Rectal smooth muscle tissue (tissue), 1 donor: ENCODE measurements at regions not wholly inside any gene's neighbourhood (a gene's known extent, or its start where the extent isn't known, plus 50 kb on each side); places are given as distances from the start of the nearest gene placed in this dataset.

ENCODE experiments used
- H3K27ac ChIP-seq: one replicate; pipeline ENCODE4 v1.7.0; 2013; ENCODE audit warnings: low read depth, low read length, inconsistent platforms
- H3K27me3 ChIP-seq: one replicate; pipeline ENCODE4 v1.7.0; 2013; ENCODE audit warnings: low read length; ENCODE audit not compliant: control insufficient read depth, insufficient read depth
- H3K36me3 ChIP-seq: one replicate; pipeline ENCODE4 v1.7.0; 2013; ENCODE audit warnings: low read length; ENCODE audit not compliant: control insufficient read depth, insufficient read depth
- H3K4me1 ChIP-seq: one replicate; pipeline ENCODE4 v1.7.0; 2013; ENCODE audit warnings: low read length; ENCODE audit not compliant: control insufficient read depth, insufficient read depth
- H3K4me3 ChIP-seq: one replicate; pipeline ENCODE4 v1.7.0; 2013; ENCODE audit warnings: low read length
- H3K9ac ChIP-seq: one replicate; pipeline ENCODE4 v1.7.0; 2013; ENCODE audit warnings: low read length

DNA sequence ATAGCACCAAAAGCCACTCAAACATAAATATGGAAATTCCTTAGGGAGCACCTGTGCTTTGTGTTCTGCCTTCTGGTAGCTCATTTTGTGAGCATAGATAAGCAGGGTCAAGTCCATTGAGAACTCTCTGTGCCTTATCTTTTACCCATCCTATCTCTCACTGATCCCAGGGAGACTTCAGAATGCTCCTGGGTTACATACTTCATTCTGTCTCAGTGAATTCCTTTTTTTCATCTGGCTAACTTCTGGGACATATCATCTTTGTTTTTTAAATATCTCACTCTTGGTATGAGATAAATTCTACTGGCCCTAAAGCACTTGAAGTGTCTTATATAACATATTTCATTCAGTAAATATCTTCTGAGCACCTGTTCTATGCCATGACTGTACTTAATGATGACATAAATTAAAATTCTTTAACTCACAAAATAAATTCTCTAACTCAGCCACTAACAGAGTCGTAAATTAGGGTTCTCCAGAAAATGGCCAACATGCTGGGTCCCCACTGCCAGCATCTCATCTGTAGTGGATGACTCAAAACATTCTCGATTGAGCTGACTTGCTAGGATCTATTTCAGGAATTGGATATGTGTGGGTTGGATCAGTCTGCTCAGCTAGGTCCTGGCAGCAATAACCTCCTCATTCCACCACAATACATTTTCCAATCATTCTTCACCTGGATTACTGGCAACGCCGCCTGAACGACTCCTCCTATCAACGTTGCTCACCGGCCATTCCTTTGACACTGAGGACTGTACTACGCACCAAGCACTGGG lies 170.2 kb downstream of the FOXO1 start:
- H3K36me3 ChIP-seq: no peaks in the 10 kb centered on the region
- H3K27me3 ChIP-seq: no peaks in the 10 kb centered on the region
- peaks cover 4% of the 10 kb centered on the region for H3K4me1 ChIP-seq
- H3K9ac ChIP-seq: no peak overlapping the region
- no peak overlapping the region for H3K27ac ChIP-seq
- no peak overlapping the region for H3K4me3 ChIP-seq

DNA sequence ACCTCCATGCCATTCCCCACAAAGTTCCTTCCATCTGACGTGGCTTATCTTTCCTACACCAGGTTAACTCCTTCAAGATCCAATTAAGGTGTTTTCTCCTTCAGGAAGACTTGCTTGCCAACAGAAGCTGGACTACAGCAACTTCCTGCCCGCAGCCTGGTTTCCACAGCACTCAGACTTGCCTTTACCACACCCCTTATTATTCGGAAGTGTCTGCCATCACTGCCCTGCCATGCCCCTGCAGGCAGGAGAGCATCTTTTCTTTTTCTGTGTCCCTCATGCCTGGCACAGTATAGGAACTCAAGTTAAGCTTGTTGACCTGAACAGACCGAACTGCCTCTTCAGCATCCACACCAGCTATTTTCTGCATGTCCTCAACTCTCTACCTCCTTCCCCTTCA lies 168.0 kb downstream of the FOXO1 start:
- H3K9ac ChIP-seq: no peak overlapping the region
- no peaks in the 10 kb centered on the region for H3K27me3 ChIP-seq
- no peak overlapping the region for H3K4me3 ChIP-seq
- H3K27ac ChIP-seq: no peak overlapping the region
- H3K36me3 ChIP-seq: no peaks in the 10 kb centered on the region
- H3K4me1 ChIP-seq: peaks cover 4% of the 10 kb centered on the region

DNA sequence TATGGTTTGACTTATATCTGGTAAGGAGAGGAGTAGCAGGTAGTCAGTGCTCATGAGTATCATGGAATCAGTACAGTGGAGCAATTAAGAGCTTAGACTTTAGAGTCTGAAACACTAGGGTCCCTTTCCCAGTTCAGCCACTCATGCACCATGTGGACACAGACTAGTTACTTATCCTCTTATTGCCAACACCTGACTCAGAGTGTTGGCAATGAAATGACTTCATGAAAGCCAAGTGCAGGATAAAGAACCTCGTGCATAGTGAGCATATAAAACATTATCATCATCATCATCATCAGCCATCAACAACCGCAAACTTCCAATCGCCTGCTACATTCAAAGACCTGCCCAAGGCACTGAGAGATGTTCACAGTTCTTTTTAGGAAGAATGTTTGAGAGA lies 164.2 kb downstream of the FOXO1 start:
- H3K36me3 ChIP-seq: no peaks in the 10 kb centered on the region
- H3K9ac ChIP-seq: no peak overlapping the region
- H3K4me1 ChIP-seq: no peaks in the 10 kb centered on the region
- no peak overlapping the region for H3K27ac ChIP-seq
- no peaks in the 10 kb centered on the region for H3K27me3 ChIP-seq
- H3K4me3 ChIP-seq: no peak overlapping the region

DNA sequence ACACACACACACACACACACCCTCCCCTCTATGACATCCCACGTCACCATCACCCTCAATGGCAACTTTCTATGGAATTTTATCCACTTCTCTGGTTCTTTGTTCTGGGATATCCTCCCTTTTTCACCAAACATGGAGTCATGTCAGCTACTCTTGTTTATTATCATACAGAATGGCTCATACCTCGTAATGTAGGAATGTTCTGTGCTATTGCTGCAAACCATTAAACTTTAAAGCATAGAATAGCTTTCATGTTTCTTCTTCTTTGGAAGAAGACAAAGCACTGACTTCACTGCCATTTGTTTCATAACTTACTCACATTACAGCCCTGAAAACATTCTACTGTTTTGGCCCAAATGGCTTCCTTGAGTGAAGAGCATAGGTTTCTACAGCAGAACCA lies 163.4 kb downstream of the FOXO1 start:
- H3K4me1 ChIP-seq: peaks cover 2% of the 10 kb centered on the region
- H3K9ac ChIP-seq: no peak overlapping the region
- H3K36me3 ChIP-seq: no peaks in the 10 kb centered on the region
- H3K27ac ChIP-seq: no peak overlapping the region
- H3K4me3 ChIP-seq: no peak overlapping the region
- H3K27me3 ChIP-seq: no peaks in the 10 kb centered on the region

DNA sequence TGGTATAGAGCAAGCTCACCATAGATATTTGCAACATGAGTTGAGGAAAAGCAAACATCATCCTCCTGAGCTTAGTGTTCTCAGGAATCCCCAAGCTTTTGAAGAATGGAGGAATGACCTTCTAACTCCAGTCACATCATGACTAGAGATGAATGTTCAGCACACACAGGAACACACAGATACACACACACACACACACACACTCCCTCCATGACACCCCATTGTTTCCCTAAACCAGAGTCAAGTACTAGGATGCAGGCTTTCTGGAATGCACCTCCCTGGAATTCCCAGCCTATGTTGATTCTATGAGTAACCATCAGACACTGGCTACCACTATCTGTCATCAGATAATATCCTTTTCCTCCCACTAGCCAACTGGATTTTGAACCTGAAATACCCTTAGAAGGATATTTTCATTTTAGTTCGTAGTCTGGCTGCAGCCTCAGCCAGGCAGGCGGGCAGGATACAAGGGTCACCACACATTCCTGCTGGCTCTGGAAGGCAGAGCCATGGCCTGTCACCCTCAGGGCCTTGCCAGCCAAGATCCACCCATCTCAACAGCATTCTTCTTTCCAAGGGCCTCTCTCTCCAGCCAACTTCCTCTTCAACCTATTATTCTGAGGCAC lies 162.4 kb downstream of the FOXO1 start:
- Histone ChIP-seq H3K27me3 (no peaks in the 10 kb centered on the region), H3K36me3 (no peaks in the 10 kb centered on the region), H3K4me1 (peaks cover 3% of the 10 kb centered on the region), H3K4me3 (no peak overlapping the region), H3K9ac (no peak overlapping the region), H3K27ac (no peak overlapping the region)

DNA sequence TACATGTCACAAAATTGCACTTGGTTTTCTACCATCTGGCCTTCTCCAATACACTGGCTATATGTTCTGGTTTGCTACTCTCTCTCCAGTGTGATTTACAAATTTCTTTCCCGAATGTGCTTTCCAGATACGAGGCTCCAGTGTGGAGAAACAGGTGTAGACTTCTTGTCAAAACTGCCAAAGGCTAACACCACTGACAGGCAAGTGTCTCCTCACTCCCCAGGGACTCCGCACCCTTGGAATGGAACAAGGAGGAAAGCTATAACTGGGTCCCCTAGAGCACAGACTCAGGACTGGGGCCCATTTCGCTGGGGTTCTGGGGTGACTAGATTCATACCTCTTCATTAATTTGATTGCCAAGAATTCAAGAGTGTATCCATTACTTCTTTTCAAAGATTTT lies 161.8 kb downstream of the FOXO1 start:
- Histone ChIP-seq H3K27ac (no peak overlapping the region), H3K4me1 (peaks cover 3% of the 10 kb centered on the region), H3K36me3 (no peaks in the 10 kb centered on the region), H3K9ac (no peak overlapping the region), H3K4me3 (no peak overlapping the region), H3K27me3 (no peaks in the 10 kb centered on the region)

DNA sequence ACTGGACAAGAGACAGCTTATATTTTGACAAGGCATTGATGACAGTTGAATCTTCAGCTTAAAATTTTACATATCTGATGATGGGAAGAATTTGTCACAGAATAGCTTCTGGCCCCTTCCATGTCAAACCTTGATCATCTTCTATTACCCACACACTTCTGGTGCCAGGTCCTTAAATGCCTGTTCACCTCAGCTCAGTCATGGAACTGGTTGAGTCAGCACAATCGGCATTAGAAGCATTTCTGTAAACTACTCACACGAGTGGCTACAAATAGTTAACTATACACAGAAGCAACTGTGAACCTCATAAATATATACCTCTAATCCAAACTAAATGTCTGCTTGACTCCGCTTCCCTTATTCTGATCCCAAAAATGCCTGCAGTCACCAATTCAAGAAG lies 161.2 kb downstream of the FOXO1 start:
- no peak overlapping the region for H3K4me3 ChIP-seq
- no peak overlapping the region for H3K9ac ChIP-seq
- no peaks in the 10 kb centered on the region for H3K27me3 ChIP-seq
- H3K4me1 ChIP-seq: peaks cover 3% of the 10 kb centered on the region
- no peaks in the 10 kb centered on the region for H3K36me3 ChIP-seq
- H3K27ac ChIP-seq: no peak overlapping the region
